ENCODE measurements at regions not wholly inside any gene's neighbourhood (a gene's known extent, or its start where the extent isn't known, plus 50 kb on each side); places are given as distances from the start of the nearest gene placed in this dataset.

DNA sequence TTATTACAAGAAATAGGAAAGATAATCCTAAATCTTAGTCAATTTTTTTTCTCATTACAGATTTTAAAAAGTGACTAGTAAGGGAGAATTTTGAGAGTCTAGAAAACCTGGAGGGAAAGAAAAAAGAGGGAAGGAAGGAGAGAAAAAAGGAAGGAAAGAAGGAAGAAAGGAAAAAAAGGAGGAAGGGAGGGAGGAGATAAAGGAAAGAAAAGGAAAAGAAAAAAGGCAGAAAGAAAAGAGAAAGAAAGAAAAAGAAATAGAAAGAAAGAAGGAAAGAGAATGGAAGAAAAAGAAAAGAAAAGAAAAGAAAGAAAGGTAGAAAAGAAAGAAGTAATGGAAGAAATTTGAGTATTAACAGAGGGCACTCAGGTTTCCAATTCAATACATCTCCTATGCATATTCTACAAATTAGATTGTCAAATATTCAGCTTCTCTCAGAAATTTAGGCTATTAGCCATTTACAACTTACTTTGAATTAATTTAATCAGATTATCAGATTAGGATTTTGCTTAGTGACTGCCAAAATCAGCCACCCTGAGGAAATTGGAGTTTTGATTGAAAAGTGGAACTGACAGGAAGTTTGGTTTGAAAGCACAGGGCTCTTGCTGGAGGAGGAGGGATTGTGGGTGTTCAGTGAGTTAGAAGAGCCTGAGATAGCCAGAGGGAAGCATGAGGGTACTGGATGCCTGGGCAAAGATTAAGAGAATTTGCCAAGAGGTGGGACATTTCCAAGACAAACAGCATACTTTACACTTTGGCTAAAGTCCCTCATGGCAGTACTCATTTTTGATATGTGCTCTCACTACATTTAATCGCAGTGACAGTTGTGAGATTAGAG is 677.8 kb downstream of the USP25 start:
- TF ChIP-seq, protein P1, sequence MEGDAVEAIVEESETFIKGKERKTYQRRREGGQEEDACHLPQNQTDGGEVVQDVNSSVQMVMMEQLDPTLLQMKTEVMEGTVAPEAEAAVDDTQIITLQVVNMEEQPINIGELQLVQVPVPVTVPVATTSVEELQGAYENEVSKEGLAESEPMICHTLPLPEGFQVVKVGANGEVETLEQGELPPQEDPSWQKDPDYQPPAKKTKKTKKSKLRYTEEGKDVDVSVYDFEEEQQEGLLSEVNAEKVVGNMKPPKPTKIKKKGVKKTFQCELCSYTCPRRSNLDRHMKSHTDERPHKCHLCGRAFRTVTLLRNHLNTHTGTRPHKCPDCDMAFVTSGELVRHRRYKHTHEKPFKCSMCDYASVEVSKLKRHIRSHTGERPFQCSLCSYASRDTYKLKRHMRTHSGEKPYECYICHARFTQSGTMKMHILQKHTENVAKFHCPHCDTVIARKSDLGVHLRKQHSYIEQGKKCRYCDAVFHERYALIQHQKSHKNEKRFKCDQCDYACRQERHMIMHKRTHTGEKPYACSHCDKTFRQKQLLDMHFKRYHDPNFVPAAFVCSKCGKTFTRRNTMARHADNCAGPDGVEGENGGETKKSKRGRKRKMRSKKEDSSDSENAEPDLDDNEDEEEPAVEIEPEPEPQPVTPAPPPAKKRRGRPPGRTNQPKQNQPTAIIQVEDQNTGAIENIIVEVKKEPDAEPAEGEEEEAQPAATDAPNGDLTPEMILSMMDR (IDR thresholded peaks at IDR 0.05; ENCODE audit: low read depth, low read length) = no peak
- H3K36me3 ChIP-seq = no peaks in the 10 kb centered on the region
- H3K27me3 ChIP-seq = no peaks in the 10 kb centered on the region
- H3K9me3 ChIP-seq (ENCODE audit: low read depth) = no peaks in the 10 kb centered on the region
- no peak overlapping the region for H3K4me3 ChIP-seq
- H3K27ac ChIP-seq = peak overlapping the region; percentile 65
- peaks cover 2% of the 10 kb centered on the region for H3K4me1 ChIP-seq (ENCODE audit: low read depth)
- DNase-seq (ENCODE audit: low read depth in 1 of 2, low spot score in 1 of 2) = peak in 1 of 2 donors; percentile 4

DNA sequence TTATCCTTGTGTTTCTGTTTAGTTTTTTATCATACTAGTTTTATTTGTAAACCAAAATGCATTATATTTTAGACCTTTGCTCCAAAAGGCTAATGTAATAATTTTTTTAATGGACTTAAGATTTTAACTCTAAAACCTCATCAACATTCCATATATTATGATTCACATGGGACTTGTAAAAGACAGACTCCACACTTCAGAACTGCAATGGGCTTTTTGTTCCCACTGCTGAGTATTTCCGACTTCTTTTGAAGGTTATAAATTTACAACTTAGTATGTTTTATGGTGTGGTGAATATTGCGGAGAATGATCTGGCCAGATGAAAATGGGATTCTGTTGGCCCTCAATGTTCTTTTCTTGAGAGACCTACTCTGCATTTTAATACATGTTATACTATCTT is 678.5 kb downstream of the USP25 start:
- no peak for DNase-seq (ENCODE audit: low read depth in 1 of 2, low spot score in 1 of 2)
- H3K4me1 ChIP-seq (ENCODE audit: low read depth) = peaks cover 2% of the 10 kb centered on the region
- H3K27ac ChIP-seq = peak overlapping the region; percentile 65
- TF ChIP-seq, protein P1 (IDR thresholded peaks at IDR 0.05; ENCODE audit: low read depth, low read length) = no peak
- no peaks in the 10 kb centered on the region for H3K9me3 ChIP-seq (ENCODE audit: low read depth)
- H3K27me3 ChIP-seq = no peaks in the 10 kb centered on the region
- no peaks in the 10 kb centered on the region for H3K36me3 ChIP-seq
- no peak overlapping the region for H3K4me3 ChIP-seq

DNA sequence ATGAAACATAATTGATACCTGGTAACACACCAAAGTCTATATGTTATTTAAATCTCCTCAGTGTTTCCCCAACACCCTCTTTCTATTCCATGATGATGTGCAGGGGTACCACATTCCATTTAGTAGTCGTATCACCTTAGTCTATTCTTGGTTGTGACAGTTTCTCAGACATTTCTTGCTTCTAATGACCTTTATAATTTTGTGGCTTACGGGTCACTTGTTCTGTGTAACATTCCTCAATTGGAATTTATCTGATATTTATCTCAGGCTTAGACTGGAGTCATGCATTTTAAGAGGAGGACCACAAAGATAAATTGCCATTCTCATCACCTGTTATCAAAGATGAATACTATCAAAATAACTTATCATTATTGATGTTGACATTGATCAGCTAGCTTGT is 679.6 kb downstream of the USP25 start:
- Histone ChIP-seq H3K27me3 (no peaks in the 10 kb centered on the region), H3K4me3 (no peak overlapping the region), H3K36me3 (no peaks in the 10 kb centered on the region), H3K9me3 (ENCODE audit: low read depth) (no peaks in the 10 kb centered on the region), H3K27ac (no peak overlapping the region), H3K4me1 (ENCODE audit: low read depth) (peaks cover 2% of the 10 kb centered on the region)
- TF ChIP-seq, protein P1 (IDR thresholded peaks at IDR 0.05; ENCODE audit: low read depth, low read length) = no peak
- no peak for DNase-seq (ENCODE audit: low read depth in 1 of 2, low spot score in 1 of 2)

DNA sequence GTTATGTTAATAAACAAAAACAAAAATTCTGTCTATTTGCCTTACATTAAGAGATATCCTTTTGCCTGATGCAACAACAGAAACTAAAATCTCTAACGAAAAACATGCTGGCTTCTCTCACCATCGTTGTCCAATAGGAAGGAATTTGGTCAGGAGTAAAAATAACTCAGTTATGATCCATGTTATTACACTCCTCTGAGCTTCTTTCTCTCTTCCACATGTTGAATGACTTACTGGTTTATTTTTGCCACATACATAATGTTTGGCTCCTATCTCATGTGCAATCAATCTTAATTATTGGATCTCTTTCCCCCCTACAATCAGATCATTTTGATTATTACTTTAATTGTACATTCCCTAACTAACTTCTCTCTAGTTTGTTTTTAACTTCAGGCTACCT is 688.4 kb downstream of the USP25 start:
- H3K36me3 ChIP-seq = no peaks in the 10 kb centered on the region
- DNase-seq (ENCODE audit: low read depth in 1 of 2, low spot score in 1 of 2) = peak in 1 of 2 donors; percentile 61
- no peaks in the 10 kb centered on the region for H3K9me3 ChIP-seq (ENCODE audit: low read depth)
- H3K27me3 ChIP-seq = no peaks in the 10 kb centered on the region
- H3K4me3 ChIP-seq = no peak overlapping the region
- H3K27ac ChIP-seq = no peak overlapping the region
- TF ChIP-seq, protein P1 (IDR thresholded peaks at IDR 0.05; ENCODE audit: low read depth, low read length) = no peak
- H3K4me1 ChIP-seq (ENCODE audit: low read depth) = peaks cover 14% of the 10 kb centered on the region

DNA sequence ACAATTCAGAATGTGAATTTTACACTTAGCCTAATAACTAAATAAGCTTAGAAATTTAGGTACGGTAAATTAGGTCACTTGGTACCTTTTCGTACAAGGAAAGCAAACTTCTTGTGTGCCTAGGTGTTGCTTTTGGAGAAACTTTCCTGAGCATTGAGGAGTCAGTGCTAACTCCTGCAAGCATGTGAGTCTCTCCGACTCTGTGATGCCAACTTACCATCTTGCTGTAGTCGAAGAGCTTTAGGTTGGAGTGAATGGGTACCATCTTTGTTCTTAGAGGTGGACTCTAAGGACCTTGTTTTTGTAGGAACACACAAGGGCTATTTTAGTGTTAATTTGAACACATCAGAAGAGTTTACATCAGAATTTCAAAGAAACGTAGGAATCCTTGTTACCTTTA is 688.9 kb downstream of the USP25 start:
- peak overlapping the region; percentile 73 for H3K27ac ChIP-seq
- no peak overlapping the region for H3K4me3 ChIP-seq
- no peaks in the 10 kb centered on the region for H3K27me3 ChIP-seq
- TF ChIP-seq, protein P1 (IDR thresholded peaks at IDR 0.05; ENCODE audit: low read depth, low read length) = no peak
- H3K36me3 ChIP-seq = no peaks in the 10 kb centered on the region
- H3K4me1 ChIP-seq (ENCODE audit: low read depth) = peaks cover 14% of the 10 kb centered on the region
- DNase-seq (ENCODE audit: low read depth in 1 of 2, low spot score in 1 of 2) = no peak
- H3K9me3 ChIP-seq (ENCODE audit: low read depth) = no peaks in the 10 kb centered on the region
